HG03175 (cell line): ENCODE measurements at regions not wholly inside any gene's neighbourhood (a gene's known extent, or its start where the extent isn't known, plus 50 kb on each side); places are given as distances from the start of the nearest gene placed in this dataset.

ENCODE experiments used
- ATAC-seq: cut with Tn5 transposase; IDR thresholded peaks from one replicate; pipeline ENCODE4 v1.9.1; 2021; ENCODE audit warnings: mild to moderate bottlenecking, moderate library complexity; ENCODE audit not compliant: unreplicated experiment

DNA sequence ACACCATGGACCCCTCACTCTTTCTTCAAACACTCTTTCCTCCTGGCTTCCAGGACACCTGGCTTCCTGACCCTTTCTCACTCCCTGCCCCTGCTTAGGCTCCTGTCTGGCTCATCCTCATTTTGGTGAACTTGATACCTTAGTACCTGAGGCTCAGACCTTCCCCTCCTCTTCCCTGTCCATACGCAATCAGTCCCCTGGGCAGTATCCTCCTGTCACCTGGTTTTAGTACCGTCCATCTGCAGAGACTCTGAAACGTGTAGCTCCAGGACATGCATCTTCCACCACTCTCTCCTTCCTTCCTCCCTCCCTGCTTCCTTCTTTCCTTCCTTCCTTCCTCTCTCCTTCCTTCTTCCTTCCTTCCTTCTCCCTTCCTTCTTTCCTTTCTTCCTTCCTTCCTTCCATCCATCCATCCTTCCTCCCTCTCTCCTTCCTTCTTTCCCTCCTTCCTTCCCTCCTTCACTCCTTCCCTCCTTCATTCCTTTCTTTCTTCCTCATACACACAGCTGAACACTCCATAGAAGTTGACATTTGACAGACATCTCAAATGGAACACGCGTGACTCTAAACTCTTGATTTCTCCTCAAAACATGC is 1488.6 kb downstream of the TBC1D22A start:
- no peak for ATAC-seq

DNA sequence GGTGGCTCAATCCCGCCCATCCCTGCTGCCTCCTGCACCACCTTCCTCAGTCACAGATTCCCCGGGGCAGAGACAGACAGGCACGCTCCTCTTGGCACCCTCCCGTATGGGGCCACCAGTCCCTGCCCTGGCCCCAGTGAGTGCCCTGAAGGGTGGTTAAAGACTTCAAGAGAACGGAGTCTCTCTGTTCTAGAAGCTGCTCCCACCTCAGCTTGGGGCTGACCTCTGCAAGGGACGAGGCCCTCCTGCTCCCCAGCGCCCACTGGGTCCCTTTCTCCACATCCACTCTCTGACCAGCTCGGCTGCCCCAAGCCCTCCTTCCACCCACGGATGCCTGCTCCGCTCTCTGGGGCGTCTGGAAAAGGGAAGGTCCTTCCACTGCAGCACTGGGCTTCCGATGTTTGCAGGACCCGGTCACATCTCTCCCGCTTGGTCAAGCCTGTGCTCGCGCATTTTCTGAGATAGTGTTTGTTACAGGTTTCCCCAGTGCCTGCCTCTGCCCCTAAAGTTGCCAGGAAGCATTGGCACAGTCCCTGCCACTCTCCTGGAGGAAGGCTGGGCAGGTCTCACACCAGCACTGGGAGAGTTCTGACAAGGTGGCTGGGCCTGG is 1487.9 kb downstream of the TBC1D22A start:
- no peak for ATAC-seq

DNA sequence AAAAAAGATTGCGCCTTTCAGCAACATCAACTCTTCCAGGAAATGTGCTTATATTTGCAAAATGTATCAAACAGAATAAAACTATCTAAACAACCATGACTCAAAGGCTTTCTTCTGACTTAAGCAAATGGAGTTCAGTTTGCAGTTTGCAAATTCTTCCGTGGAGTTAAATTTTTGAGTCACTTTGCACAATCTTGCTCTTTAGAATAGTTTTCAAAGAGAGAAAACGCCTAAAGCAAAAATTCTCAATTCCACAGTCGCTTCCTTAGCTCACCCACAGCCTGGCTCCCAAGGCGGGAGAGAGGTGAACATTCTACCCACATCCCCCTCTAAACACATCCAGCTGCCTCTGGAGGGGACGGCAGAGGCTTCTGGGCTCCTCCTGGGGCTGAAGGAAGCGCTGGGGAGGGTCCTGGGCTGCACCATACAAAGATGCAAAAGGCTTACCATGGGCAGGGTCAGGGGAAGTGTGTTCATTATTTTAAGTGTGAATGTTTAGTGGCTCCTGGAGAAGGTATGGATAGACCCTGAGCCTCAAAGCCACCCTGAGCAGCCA is 1487.3 kb downstream of the TBC1D22A start:
- no peak for ATAC-seq

DNA sequence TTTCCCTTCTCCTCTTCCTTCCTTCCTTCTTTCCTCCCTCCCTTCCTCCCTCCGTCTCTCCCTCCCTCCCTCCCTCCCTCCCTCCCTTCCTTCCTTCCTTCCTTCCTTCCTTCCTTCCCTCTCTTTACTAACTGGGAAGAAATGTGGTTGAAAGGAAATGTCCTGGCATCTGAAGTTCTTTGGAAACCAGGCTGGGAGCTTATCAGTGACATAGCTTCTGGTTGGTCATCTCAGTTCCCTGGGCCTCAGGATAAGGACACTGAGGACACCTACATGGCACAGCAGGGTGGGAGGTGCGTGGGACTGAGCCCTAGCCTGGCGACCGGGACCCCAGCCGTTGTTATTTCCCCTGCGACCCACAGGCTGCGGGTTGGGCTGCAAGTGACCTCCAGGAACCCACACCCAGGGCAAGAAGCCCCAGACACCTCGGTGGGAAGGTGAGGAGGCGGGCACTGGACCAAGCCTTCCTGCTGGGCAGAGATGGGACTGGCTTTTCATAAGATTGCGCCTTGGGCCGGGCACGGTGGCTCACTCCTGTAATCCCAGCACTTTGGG is 1486.5 kb downstream of the TBC1D22A start:
- no peak for ATAC-seq

DNA sequence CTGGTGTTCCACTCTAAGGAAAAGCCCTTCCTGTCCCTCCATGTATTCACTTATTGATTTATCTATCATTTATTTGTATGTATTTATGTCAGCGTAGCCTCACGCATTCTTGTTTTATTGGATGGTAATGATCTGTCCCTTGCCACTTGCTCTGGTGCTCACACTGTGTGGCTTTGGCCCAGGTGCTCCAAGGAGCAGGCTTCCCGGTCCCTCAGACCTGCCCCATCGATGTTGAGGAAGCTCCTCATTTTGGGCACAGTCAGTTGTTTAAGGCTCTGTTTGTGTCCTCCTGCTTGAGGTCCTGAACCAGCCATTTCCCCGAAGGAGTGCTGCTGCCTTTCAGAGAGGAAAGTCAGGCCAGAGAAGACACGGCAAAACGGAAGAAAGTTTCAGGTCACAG is 1485.4 kb downstream of the TBC1D22A start:
- ATAC-seq, result no peak

DNA sequence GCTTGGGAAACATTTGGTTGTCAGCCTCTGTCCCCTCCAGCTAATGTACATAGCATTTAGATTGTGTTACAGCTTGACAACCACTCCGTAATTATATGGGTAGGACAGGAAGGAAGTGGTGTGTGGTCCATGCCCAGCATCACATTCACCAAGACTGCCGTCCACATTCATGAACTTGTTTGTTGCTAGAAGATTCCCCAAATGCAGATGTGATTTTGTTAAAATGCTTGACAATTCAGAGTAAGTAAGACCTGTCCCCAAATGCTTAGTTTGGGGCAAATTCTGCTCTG is 1482.7 kb downstream of the TBC1D22A start:
- ATAC-seq, result no peak

DNA sequence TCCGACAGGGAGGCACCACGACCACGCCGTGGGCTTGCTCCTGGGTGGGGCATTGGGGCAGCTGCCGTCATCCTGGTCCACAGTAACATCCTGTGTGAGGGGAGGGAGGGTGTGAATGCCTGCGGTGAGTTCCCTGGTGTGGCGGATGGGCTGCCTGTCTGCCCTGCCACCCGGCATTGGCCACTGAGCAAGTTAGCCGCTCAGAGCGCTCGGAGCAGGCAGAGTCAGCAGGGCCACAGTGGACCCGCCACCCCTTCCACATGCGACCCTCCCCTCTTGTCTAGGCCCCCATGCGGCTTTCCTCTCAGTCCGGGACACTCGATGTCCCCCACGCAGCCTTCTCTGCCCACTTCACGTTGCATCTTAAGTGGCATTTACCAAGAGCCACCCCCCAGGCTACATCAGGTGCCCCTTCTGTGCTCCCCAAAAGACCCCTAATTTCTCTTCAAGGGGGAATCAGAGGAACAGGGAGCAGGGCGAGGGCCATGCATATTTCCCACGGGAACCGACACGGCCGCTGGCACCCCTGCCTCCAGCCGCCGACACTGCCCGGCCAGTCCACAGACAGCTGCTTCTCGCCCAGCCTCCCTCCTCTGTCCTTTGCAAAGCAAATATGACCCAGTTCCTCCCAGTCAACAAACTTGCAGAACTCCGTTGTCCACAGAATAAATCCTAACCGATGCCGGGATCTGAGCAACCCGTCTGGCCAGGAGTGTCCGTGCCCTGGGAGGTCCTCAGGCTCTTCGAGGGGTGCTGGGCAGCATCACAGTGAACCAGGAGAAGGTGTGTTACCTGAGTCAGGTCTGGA is 1482.1 kb downstream of the TBC1D22A start:
- ATAC-seq, result no peak

DNA sequence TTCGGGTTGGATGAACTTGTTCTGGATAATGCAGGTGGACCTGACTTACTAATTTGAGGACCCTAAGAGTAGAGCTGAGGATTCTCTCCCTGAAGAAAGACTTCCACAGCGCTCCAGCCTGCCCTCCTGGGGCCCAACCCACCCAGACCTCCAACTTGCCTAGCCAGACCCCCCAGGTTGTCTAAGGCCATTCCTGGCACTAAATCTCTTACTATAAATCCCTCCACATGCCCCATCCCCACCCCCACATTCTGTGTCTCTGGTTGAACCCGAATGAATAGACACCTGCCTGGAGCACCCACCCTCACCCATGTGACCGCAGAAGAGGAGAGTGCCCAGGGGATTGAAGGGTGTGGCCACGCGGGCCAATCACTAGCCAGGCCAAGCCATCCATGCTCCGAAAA is 1480.0 kb downstream of the TBC1D22A start:
- no peak for ATAC-seq

DNA sequence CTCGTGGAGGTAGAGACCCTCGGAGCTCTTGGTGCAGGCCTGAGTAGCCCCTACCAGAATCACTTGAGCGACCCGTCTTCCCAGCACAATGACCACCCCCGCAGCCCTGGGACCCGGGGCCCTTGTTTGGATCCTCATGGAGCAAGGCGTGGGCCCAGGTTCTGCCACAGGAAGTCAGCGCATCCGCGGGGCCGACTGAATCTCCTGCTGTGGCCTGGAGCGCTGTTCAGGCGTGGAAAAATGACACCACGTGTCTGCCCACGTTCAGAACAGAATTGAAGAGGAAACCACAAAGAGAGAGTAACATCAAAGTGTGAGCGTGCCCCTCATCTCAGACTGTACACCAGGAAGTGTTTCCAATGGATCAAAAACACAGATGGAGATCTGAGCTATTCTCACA is 1479.2 kb downstream of the TBC1D22A start:
- no peak for ATAC-seq

DNA sequence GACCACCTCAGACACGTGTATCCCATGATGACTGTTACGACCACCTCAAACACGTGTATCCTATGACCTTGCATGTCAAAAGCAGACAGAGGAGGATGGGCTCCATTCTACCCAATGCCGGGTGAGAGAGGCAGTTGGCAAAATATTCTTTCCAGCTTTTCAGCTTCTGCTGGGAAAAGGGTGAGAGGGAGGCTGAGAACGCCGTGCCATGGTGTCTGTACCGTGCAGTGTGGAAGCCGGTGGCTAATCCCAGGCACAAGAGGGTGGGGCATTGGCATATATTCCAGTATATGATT is 1478.4 kb downstream of the TBC1D22A start:
- ATAC-seq, result no peak

DNA sequence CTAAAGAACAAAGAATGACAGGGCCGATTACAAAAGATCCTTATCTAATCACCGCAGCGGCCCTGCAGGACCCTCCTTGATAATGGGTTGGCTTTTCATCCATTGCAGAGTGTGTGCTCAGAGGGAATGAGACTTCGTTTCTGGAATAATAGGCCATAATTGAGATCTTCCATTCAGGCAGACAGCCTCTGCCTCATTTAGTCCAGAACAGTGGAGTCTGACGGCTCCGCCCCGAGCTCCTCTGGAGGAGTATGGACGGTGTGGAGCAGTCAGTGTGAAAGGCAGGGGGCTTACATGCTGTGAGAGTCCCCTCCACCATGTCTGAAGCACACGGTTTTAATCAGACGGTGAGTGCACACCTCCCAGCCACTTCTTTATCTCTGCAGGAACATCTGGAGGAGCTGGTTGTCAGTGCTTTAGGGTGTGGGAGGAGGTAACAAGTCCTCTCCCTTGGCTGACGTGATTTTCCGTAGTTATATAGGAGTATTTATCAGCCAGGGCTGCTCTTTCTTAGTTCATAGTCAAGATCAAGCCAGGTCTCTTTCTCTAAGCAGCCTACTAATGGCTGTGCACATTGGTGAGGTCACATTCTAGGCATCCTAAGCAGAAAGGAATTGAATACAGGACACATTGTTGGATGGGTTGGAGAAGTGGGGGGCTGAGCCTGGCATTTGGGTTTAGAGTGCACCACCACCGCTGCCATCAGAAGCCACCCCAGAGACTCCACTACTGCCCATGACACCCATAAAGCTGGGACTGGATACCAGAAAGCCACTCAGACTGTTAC is 1477.9 kb downstream of the TBC1D22A start:
- ATAC-seq, result no peak

DNA sequence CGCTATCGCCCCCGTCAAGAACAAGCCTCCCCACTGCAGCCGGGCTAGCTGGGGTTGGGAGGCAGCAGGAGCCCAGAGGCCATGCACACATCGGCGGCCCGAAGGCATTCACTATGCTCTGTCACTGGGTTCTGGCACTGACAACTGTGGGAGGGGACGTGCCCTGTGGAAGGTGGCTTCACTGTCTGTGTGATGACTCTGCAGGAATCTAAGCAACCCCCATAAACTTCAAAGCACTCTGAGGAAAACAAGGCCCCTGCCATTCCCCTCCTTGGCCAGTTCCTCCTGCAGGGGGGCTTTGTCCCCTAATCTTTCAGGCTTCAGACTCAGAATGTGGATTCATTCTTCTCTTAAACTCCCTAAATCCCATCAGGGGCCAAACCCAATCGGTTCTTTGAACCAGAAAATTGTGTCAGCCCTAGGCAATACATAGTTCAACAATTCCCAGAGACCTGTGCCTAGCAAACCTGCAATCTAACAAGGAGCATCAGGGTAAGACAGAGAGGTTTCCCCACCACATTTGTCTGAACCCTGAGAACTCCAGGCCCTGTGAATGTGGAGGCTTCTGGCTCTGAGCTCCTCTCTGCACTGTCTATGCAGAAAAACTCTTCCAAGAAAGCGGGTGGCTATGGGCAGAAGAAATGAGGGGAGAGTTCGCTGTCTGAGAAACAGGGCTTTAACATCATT is 1477.2 kb downstream of the TBC1D22A start:
- ATAC-seq, result no peak

DNA sequence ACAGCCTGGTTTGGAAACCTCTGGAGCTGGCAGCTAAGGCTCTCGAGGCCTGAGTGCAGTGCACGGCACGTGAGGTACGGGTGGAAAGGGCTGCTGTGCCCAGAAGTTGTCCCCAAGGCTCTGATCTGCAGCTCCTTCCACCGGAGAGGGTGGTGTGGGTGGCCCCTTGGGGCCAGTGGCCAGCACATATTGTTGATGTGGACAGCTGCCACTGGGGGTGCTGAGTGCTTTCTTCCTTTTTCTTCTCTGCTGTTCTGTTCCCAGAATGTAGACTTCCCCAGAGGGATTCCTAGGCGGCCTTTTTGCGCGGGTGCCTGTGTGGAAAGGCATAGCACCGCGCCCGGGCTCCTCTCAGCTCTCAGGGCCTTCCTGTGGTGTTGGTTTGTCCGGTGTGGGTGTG is 1476.5 kb downstream of the TBC1D22A start:
- ATAC-seq, result no peak

DNA sequence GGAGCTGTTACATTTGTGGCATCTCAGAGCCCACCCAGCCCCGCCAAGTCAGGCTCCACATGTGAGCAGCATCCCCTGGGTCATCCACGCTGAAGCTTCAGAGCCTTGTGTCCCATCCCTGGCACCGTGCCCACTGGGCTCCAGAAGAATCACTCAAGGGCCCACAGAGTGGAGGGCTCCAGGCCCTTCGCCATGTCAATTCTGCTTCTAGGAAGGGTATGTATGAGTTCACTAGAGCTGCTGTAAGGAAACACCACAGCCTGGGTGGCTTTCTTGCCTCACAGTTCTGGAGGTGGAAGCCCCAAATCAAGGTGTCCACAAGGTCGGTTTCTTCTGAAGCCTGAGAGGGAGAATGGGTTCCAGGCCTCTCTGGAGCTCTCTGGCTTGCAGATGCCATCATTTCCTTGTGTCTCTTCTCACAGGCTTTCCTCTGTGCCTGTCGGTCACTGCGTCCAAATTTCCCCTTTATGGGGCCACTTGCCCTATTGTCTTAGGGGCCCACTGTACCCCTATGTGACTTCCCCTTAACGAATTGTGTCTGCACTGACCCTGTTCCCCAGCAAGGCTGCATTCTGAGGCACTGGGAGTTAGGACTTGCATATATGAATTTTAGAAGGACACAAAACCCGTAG is 1476.0 kb downstream of the TBC1D22A start:
- no peak for ATAC-seq

DNA sequence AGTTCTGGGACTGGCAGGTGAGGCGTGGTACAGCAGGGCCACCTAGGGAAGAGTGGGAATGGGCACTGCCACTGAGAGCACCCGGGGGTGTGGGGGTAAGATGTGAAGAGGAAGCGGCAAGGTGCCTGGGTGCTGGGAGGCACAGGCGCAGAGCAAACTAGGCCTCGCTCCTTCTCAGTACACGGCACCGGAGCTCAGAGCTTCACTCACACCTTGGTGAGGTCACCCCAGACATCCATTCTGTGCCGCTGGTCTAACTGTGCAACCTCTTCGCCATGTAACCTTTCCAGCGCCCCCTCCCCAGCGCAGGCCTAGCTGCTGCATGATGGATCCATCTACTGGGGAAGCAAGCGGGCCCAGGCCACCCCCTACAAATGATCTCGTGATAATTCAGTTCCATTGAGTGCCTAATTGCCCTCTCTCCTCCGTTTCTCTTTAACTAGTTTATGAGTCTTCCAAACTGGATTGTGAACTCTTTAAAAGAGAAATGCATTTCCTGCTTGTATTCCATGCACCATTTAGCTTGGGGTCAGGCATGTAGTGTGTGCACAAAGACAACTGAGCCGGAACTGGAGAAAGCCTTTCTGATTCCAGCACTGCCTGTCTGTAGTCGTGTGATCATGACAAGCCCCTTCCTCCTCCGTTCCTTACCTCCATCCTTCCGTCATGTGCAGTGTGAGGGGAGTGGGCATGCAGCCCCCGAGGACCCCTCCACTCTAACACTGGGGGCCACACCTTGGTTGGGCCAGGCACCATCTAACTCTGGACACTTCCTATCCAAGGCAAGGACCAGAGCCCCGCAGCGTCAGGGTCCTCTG is 1475.2 kb downstream of the TBC1D22A start:
- no peak for ATAC-seq

DNA sequence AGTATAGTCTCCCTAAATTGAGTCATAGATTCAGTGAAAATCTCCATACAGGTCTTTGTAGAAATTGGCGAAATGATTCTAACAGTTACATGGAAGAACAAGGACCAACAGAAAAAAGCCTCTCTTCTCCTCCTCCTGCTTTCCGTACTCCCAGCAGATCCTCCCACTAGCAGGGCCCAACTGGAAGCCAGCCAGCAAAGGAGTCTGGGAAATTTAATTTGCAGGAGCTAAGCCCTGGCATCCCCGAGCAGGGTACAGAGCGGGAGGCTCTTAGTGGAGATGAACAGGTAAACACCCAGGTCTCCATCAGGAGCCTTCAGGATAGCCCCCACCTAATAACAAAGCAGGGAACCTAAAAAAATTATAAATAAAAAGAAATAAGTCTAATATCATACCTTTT is 1473.8 kb downstream of the TBC1D22A start:
- ATAC-seq, result no peak

DNA sequence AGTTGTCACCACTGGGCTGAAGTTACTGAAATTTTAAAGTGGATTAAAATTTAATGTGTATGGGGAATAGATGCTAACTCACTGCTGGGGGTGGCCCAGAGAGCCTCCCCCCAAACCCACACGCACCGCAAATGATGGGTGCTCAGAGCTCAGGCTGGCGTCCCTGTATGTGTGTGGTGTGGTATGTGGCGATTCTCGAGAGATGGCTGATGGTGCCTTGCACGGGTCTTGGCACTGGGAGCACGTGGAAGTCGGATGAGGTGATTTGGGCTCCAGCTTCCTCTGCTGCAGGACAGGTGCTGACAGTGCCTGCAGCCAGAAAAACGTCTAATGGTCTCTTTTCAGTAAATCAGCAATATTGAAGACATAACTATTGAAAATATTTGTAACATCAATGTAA is 1473.3 kb downstream of the TBC1D22A start:
- no peak for ATAC-seq

DNA sequence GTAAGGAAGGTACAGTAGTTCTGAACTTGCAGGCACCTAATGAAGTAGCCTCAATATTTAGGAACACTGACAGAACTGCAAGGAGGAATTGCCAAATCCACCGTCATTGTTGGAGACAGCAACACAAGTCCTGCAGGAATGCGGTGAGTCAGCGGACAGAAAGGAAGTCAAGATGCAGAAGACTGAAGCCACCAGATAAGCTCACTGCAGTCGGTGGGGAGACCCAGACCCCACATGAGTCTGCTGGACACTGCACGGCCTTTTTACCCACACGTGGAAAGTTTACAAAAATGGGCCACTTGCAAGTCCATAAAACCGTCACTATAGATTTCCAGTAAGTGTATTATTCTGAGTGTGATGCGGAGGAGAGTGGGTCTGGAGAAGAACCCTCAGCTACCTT is 1471.6 kb downstream of the TBC1D22A start:
- no peak for ATAC-seq

DNA sequence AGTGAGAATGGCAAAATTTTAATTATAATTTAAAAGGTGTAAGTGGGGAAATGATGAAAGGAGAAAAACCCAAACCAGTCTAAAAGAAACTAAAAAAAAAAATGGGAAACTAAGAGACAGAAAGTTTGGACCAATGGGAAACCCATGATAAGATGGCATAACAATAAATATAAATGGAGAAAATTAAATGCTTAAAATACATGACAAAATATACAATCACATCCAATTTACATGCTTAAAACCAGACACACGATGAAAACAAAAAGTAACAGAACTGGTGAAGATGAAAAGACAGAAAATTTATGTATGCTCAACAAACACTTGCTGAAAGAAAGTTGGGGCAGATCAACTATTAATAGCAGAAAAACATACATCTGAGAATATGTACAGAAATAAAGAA is 1471.1 kb downstream of the TBC1D22A start:
- no peak for ATAC-seq
